ENCODE measurements at regions not wholly inside any gene's neighbourhood (a gene's known extent, or its start where the extent isn't known, plus 50 kb on each side); places are given as distances from the start of the nearest gene placed in this dataset.

DNA sequence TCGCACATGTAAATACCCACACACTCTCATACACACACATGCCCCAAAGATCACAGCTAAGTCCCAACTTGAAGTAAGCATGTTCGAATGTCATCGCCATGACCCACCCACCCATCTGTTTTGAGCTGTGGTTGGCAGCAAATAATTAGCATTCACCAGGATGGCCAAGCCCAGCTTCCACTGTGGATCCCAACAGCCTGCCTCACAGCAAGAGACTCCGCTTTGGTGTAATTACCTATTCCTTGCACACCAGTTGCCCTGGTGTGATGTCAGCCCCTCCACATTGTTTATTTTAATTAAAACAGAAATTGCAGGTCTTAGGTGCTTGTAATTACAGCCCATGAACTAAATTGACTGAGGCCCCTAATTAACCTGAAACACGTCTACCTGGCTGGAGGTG lies 81.1 kb downstream of the MAFB start:
- H3K9me2 ChIP-seq (replicated peaks; ENCODE audit: insufficient read depth): no peaks in the 10 kb centered on the region
- H3K27me3 ChIP-seq: no peaks in the 10 kb centered on the region
- no peaks in the 10 kb centered on the region for H3K79me2 ChIP-seq
- no peak overlapping the region for H3K4me2 ChIP-seq
- no peaks in the 10 kb centered on the region for H4K20me1 ChIP-seq (ENCODE audit: insufficient read depth, poor library complexity, severe bottlenecking)
- 86% methylated on average over 5 of the region's 5 CpGs for WGBS (ENCODE audit: low lambda C conversion rate, missing lambda C conversion rate)
- TF ChIP-seq EZH2phosphoT487 (IDR thresholded peaks at IDR 0.05; ENCODE audit: low read depth, severe bottlenecking, unreplicated experiment) (no peak), EZH2 (IDR thresholded peaks at IDR 0.05; ENCODE audit: borderline replicate concordance) (no peak)
- TF ChIP-seq, protein P1, sequence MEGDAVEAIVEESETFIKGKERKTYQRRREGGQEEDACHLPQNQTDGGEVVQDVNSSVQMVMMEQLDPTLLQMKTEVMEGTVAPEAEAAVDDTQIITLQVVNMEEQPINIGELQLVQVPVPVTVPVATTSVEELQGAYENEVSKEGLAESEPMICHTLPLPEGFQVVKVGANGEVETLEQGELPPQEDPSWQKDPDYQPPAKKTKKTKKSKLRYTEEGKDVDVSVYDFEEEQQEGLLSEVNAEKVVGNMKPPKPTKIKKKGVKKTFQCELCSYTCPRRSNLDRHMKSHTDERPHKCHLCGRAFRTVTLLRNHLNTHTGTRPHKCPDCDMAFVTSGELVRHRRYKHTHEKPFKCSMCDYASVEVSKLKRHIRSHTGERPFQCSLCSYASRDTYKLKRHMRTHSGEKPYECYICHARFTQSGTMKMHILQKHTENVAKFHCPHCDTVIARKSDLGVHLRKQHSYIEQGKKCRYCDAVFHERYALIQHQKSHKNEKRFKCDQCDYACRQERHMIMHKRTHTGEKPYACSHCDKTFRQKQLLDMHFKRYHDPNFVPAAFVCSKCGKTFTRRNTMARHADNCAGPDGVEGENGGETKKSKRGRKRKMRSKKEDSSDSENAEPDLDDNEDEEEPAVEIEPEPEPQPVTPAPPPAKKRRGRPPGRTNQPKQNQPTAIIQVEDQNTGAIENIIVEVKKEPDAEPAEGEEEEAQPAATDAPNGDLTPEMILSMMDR (IDR thresholded peaks at IDR 0.05; ENCODE audit: poor library complexity): no peak
- no peaks in the 10 kb centered on the region for H3K4me1 ChIP-seq (ENCODE audit: insufficient read depth)
- H2AFZ ChIP-seq: no peak overlapping the region
- no peaks in the 10 kb centered on the region for H3K36me3 ChIP-seq (replicated peaks; ENCODE audit: insufficient read depth, low read depth)
- H3K4me3 ChIP-seq: no peak overlapping the region
- H3K9me3 ChIP-seq (ENCODE audit: low read depth): no peaks in the 10 kb centered on the region
- H3K27ac ChIP-seq: no peak overlapping the region
- no peak for DNase-seq (ENCODE audit: low spot score)

DNA sequence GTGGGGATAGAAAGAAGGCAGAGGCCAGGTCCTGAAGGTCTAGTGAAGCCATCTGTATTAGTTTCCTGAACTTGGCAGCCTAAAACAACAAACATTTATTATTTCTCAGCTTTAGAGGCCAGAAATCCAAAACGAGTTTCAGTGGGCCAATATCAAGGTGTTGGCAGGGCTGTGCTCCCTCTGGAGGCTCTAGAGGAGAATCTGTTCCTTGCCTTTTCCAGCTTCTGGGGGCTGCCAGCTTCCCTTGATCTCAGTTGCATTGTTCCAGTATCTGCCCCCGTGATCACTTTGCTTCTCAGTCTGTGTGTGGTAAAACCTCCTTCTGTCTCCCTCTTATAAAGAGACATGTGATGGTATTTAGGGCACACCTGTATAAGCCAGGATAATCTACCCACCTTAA lies 82.4 kb downstream of the MAFB start:
- 27% methylated on average over 2 of the region's 2 CpGs for WGBS (ENCODE audit: low lambda C conversion rate, missing lambda C conversion rate)
- Histone ChIP-seq H4K20me1 (ENCODE audit: insufficient read depth, poor library complexity, severe bottlenecking) (no peaks in the 10 kb centered on the region), H3K27me3 (no peaks in the 10 kb centered on the region), H3K4me3 (no peak overlapping the region), H3K27ac (no peak overlapping the region), H3K4me1 (ENCODE audit: insufficient read depth) (no peaks in the 10 kb centered on the region), H2AFZ (no peak overlapping the region), H3K79me2 (no peaks in the 10 kb centered on the region), H3K36me3 (replicated peaks; ENCODE audit: insufficient read depth, low read depth) (no peaks in the 10 kb centered on the region), H3K9me3 (ENCODE audit: low read depth) (no peaks in the 10 kb centered on the region), H3K9me2 (replicated peaks; ENCODE audit: insufficient read depth) (no peaks in the 10 kb centered on the region), H3K4me2 (no peak overlapping the region)
- no peak for DNase-seq (ENCODE audit: low spot score)
- TF ChIP-seq, protein P1 (IDR thresholded peaks at IDR 0.05; ENCODE audit: poor library complexity): no peak
- no peak for TF ChIP-seq EZH2phosphoT487 (IDR thresholded peaks at IDR 0.05; ENCODE audit: low read depth, severe bottlenecking, unreplicated experiment)
- TF ChIP-seq EZH2 (IDR thresholded peaks at IDR 0.05; ENCODE audit: borderline replicate concordance): no peak

DNA sequence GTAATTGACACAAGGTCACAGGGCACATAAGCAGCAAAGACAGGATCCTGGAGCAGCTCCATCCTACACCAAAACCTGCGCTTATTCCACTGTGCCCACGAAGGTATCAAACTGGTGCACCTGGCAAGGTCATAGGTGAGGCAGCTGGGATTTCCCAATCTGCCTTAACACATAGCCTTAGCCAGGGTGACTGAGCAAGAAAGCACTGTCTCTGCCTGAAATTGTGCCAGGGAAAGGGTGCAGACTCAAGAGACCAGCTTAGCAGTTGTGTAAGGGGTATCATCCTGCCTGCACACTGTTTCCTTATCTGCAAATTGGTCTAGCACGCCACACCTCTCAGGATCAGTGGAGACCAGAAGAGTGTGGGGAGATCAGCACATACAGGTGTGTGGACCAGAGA lies 82.8 kb downstream of the MAFB start:
- TF ChIP-seq EZH2phosphoT487 (IDR thresholded peaks at IDR 0.05; ENCODE audit: low read depth, severe bottlenecking, unreplicated experiment) (no peak), EZH2 (IDR thresholded peaks at IDR 0.05; ENCODE audit: borderline replicate concordance) (no peak)
- TF ChIP-seq, protein P1 (IDR thresholded peaks at IDR 0.05; ENCODE audit: poor library complexity): no peak
- no peak overlapping the region for H2AFZ ChIP-seq
- H3K4me3 ChIP-seq: no peak overlapping the region
- H3K9me3 ChIP-seq (ENCODE audit: low read depth): no peaks in the 10 kb centered on the region
- H3K4me2 ChIP-seq: no peak overlapping the region
- 88% methylated on average over 3 of the region's 3 CpGs for WGBS (ENCODE audit: low lambda C conversion rate, missing lambda C conversion rate)
- no peaks in the 10 kb centered on the region for H3K4me1 ChIP-seq (ENCODE audit: insufficient read depth)
- DNase-seq (ENCODE audit: low spot score): no peak
- no peaks in the 10 kb centered on the region for H4K20me1 ChIP-seq (ENCODE audit: insufficient read depth, poor library complexity, severe bottlenecking)
- no peaks in the 10 kb centered on the region for H3K79me2 ChIP-seq
- no peaks in the 10 kb centered on the region for H3K27me3 ChIP-seq
- H3K9me2 ChIP-seq (replicated peaks; ENCODE audit: insufficient read depth): no peaks in the 10 kb centered on the region
- no peaks in the 10 kb centered on the region for H3K36me3 ChIP-seq (replicated peaks; ENCODE audit: insufficient read depth, low read depth)
- no peak overlapping the region for H3K27ac ChIP-seq

DNA sequence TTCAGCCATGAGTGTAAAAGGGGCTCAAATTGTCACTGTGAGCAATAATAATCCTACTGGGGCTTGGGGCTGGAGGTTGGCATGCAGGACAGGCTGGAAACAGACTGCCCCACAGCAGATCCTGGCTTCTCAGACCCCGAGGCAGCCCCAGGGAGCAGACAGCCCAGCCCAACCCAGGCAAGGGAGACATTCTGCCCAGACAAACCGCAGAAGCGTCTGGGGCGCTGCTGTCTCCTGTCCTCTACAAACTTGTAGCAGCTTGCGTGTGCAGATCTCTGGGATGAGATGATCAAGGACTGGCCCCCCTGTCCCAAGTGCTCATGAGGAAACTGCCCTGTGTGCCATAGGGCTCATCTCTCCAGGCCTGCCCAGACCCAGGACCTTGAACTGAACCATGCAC lies 84.6 kb downstream of the MAFB start:
- Histone ChIP-seq H3K4me2 (no peak overlapping the region), H3K9me3 (ENCODE audit: low read depth) (no peaks in the 10 kb centered on the region), H4K20me1 (ENCODE audit: insufficient read depth, poor library complexity, severe bottlenecking) (no peaks in the 10 kb centered on the region), H3K79me2 (no peaks in the 10 kb centered on the region), H2AFZ (no peak overlapping the region), H3K27me3 (no peaks in the 10 kb centered on the region), H3K4me1 (ENCODE audit: insufficient read depth) (no peaks in the 10 kb centered on the region), H3K27ac (no peak overlapping the region), H3K36me3 (replicated peaks; ENCODE audit: insufficient read depth, low read depth) (no peaks in the 10 kb centered on the region), H3K9me2 (replicated peaks; ENCODE audit: insufficient read depth) (no peaks in the 10 kb centered on the region), H3K4me3 (no peak overlapping the region)
- no peak for DNase-seq (ENCODE audit: low spot score)
- TF ChIP-seq, protein P1 (IDR thresholded peaks at IDR 0.05; ENCODE audit: poor library complexity): no peak
- TF ChIP-seq EZH2phosphoT487 (IDR thresholded peaks at IDR 0.05; ENCODE audit: low read depth, severe bottlenecking, unreplicated experiment) (no peak), EZH2 (IDR thresholded peaks at IDR 0.05; ENCODE audit: borderline replicate concordance) (no peak)
- 79% methylated on average over 5 of the region's 5 CpGs for WGBS (ENCODE audit: low lambda C conversion rate, missing lambda C conversion rate)
